ENCODE measurements at regions not wholly inside any gene's neighbourhood (a gene's known extent, or its start where the extent isn't known, plus 50 kb on each side); places are given as distances from the start of the nearest gene placed in this dataset.

DNA sequence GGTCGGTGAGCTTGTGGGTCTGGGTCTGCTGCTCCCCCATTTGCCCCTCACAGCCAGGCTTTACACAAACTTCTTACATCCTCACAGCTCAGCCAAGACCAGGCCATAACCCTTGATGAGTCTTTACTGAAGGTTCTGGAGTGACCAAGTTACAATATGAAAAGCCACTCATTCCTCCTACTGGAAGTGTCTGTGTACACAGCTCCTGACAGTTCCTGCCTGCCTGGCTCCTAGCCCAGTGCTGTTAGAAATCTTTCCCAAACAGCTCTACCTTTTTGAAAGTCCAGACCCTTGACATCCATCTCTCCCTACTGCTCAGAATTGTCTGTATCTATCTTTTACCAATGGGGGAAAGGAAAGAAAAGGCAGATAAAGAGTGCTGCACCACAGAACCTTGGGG, 106.9 kb downstream of the PAX1 start:
- no peak overlapping the region for H3K4me3 ChIP-seq
- ATAC-seq (ENCODE audit: low FRiP score in 2 of 2) (no peak), DNase-seq (no peak)
- TF ChIP-seq, protein P1, sequence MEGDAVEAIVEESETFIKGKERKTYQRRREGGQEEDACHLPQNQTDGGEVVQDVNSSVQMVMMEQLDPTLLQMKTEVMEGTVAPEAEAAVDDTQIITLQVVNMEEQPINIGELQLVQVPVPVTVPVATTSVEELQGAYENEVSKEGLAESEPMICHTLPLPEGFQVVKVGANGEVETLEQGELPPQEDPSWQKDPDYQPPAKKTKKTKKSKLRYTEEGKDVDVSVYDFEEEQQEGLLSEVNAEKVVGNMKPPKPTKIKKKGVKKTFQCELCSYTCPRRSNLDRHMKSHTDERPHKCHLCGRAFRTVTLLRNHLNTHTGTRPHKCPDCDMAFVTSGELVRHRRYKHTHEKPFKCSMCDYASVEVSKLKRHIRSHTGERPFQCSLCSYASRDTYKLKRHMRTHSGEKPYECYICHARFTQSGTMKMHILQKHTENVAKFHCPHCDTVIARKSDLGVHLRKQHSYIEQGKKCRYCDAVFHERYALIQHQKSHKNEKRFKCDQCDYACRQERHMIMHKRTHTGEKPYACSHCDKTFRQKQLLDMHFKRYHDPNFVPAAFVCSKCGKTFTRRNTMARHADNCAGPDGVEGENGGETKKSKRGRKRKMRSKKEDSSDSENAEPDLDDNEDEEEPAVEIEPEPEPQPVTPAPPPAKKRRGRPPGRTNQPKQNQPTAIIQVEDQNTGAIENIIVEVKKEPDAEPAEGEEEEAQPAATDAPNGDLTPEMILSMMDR (IDR thresholded peaks at IDR 0.05) = no peak
- TF ChIP-seq POLR2AphosphoS5 (IDR thresholded peaks at IDR 0.05) (no peak), POLR2A (IDR thresholded peaks at IDR 0.05) (no peak), EP300 (IDR thresholded peaks at IDR 0.05) (no peak)
- H3K27ac ChIP-seq = no peak overlapping the region
- H3K4me1 ChIP-seq = no peaks in the 10 kb centered on the region
- H3K27me3 ChIP-seq = no peaks in the 10 kb centered on the region
- WGBS, 2 donors = 55% methylated on average over 1 of the region's 1 CpG; no CpG with 5 or more reads in 1 of the 2 donors
- H3K36me3 ChIP-seq = no peaks in the 10 kb centered on the region
- H3K9me3 ChIP-seq = no peaks in the 10 kb centered on the region

DNA sequence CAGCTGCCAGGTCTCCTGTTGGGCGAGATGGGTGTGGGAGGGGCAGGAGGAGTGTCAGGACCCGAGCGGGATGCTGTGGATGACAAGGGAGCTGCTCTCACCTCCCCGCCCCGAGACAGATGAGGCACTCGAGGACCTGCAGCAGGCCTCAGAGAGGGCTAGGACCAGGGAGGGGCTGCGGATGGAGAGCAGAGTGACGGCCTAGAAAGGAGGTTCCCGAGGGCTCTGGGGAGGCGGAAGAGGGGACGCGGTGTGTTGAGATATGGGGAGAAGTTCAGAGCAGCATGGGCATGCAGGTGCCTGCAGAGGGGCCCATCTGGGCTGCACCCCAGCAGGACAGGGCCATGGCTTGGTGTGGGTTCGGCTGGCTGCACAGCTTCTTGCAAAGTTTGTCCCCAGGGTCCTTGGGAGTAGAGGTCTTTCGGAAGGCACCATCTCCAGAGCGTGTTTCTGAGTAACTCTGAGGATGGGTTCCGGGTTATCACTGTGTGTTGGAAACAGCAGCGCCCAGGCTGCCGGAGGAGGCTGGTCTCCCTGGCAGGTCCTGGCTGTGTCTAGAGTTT, 104.6 kb downstream of the PAX1 start:
- ATAC-seq (ENCODE audit: low FRiP score in 2 of 2) (peak in 1 of 2 donors; percentile 4), DNase-seq (peak in 1 of 2 donors; percentile 44)
- no peaks in the 10 kb centered on the region for H3K9me3 ChIP-seq
- TF ChIP-seq POLR2A (IDR thresholded peaks at IDR 0.05) (no peak), POLR2AphosphoS5 (IDR thresholded peaks at IDR 0.05) (no peak), EP300 (IDR thresholded peaks at IDR 0.05) (no peak)
- TF ChIP-seq, protein P1 (IDR thresholded peaks at IDR 0.05) = no peak
- H3K27me3 ChIP-seq = no peaks in the 10 kb centered on the region
- no peak overlapping the region for H3K4me3 ChIP-seq
- no peaks in the 10 kb centered on the region for H3K36me3 ChIP-seq
- WGBS, 2 donors = 86 to 94% methylated on average over 13 to 18 of the region's 18 CpGs
- no peak overlapping the region for H3K27ac ChIP-seq
- no peaks in the 10 kb centered on the region for H3K4me1 ChIP-seq

DNA sequence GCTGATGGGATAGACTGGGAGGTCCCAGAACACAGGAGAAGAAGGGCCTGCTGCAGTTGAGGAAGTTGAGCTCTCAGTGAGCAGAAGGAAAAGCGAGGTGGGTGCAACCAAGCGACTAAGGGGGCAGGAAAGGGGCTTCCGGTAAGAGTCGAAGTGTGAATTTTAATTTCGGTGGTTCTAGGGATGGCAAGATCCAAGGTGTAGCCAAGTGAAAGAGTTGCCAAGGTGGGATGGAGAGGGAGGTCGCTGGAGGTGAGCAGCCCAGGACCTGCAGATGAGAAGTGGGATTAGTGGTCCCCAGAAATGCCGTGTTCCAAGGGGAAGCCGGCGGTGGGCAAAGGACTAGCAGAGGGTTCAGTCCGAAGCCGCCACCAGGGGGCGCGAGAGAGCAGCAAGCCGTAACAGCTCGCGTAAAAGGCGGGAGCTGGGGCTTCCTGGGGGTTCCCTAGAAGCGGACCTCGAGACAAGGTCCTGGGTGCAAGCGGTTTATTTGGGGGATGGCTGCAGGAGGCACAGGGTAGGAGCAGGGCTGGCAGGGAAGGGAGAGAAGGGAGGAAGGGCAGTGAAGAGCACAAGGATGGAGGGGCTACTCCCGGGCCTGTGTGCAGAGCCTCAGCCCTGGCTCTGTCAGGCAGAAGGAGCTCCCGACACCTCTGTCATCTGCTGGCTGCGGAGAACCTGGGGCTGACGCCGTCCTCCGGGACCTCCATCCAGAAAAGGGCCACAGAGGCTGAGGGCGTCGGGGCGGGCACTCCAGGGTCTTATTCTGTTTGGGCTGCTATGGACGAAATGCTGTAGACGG, 103.6 kb downstream of the PAX1 start:
- H3K36me3 ChIP-seq = no peaks in the 10 kb centered on the region
- TF ChIP-seq EP300 (IDR thresholded peaks at IDR 0.05) (no peak), POLR2AphosphoS5 (IDR thresholded peaks at IDR 0.05) (no peak), POLR2A (IDR thresholded peaks at IDR 0.05) (no peak)
- TF ChIP-seq, protein P1 (IDR thresholded peaks at IDR 0.05) = peak; percentile 46 to 71 (median 60)
- WGBS, 2 donors = 35 to 43% methylated on average over 22 to 30 of the region's 31 CpGs
- peak in 1 of 2 donors; percentile 68 for ATAC-seq (ENCODE audit: low FRiP score in 2 of 2)
- H3K27ac ChIP-seq = no peak overlapping the region
- DNase-seq = peak; percentile 47 to 88
- H3K4me3 ChIP-seq = no peak overlapping the region
- H3K9me3 ChIP-seq = no peaks in the 10 kb centered on the region
- H3K27me3 ChIP-seq = no peaks in the 10 kb centered on the region
- no peaks in the 10 kb centered on the region for H3K4me1 ChIP-seq

GRCh38 chr20:21808139-21808538, 102.7 kb downstream of the PAX1 start:
- Histone ChIP-seq H3K27ac (no peak overlapping the region), H3K4me1 (no peaks in the 10 kb centered on the region), H3K36me3 (no peaks in the 10 kb centered on the region), H3K27me3 (no peaks in the 10 kb centered on the region), H3K4me3 (no peak overlapping the region), H3K9me3 (no peaks in the 10 kb centered on the region)
- no peak for ATAC-seq (ENCODE audit: low FRiP score in 2 of 2)
- no peak for DNase-seq
- WGBS, 2 donors = 72 to 77% methylated on average over 3 of the region's 3 CpGs
- TF ChIP-seq, protein P1 (IDR thresholded peaks at IDR 0.05) = no peak
- TF ChIP-seq POLR2AphosphoS5 (IDR thresholded peaks at IDR 0.05) (no peak), POLR2A (IDR thresholded peaks at IDR 0.05) (no peak), EP300 (IDR thresholded peaks at IDR 0.05) (no peak)

Measured in upper lobe of left lung (tissue), 6 donors.